ENCODE measurements at regions not wholly inside any gene's neighbourhood (a gene's known extent, or its start where the extent isn't known, plus 50 kb on each side); places are given as distances from the start of the nearest gene placed in this dataset.

GRCh38 chr4:181488926-181489325 is 754.3 kb upstream of the TENM3 start:
- Histone ChIP-seq H3K27ac (no peak overlapping the region), H3K4me3 (no peak overlapping the region), H3K36me3 (ENCODE audit: low read depth, missing control alignments) (no peaks in the 10 kb centered on the region), H3K27me3 (no peaks in the 10 kb centered on the region), H3K4me1 (no peaks in the 10 kb centered on the region), H3K9me3 (no peaks in the 10 kb centered on the region)
- TF ChIP-seq, protein P1, sequence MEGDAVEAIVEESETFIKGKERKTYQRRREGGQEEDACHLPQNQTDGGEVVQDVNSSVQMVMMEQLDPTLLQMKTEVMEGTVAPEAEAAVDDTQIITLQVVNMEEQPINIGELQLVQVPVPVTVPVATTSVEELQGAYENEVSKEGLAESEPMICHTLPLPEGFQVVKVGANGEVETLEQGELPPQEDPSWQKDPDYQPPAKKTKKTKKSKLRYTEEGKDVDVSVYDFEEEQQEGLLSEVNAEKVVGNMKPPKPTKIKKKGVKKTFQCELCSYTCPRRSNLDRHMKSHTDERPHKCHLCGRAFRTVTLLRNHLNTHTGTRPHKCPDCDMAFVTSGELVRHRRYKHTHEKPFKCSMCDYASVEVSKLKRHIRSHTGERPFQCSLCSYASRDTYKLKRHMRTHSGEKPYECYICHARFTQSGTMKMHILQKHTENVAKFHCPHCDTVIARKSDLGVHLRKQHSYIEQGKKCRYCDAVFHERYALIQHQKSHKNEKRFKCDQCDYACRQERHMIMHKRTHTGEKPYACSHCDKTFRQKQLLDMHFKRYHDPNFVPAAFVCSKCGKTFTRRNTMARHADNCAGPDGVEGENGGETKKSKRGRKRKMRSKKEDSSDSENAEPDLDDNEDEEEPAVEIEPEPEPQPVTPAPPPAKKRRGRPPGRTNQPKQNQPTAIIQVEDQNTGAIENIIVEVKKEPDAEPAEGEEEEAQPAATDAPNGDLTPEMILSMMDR (IDR thresholded peaks at IDR 0.05), result no peak
- no peak for DNase-seq
- intact Hi-C loops (cut with DNase I; ENCODE audit: low total_unique reads), result no loop called here

- intact Hi-C loops (cut with DNase I; ENCODE audit: low total_unique reads), result no loop called here
- H3K27ac ChIP-seq, result no peak overlapping the region
- no peaks in the 10 kb centered on the region for H3K9me3 ChIP-seq
- H3K36me3 ChIP-seq (ENCODE audit: low read depth, missing control alignments), result no peaks in the 10 kb centered on the region
- WGBS, 2 donors, result 87 to 96% methylated on average over 1 of the region's 1 CpG
- H3K4me3 ChIP-seq, result no peak overlapping the region
- TF ChIP-seq, protein P1 (IDR thresholded peaks at IDR 0.05), result no peak
- TF ChIP-seq POLR2A (IDR thresholded peaks at IDR 0.05), result no peak
- no peaks in the 10 kb centered on the region for H3K27me3 ChIP-seq
- DNase-seq, result no peak
- no peaks in the 10 kb centered on the region for H3K4me1 ChIP-seq
Measured at GRCh38 chr4:181498148-181498547, 745.1 kb upstream of the TENM3 start.

DNA sequence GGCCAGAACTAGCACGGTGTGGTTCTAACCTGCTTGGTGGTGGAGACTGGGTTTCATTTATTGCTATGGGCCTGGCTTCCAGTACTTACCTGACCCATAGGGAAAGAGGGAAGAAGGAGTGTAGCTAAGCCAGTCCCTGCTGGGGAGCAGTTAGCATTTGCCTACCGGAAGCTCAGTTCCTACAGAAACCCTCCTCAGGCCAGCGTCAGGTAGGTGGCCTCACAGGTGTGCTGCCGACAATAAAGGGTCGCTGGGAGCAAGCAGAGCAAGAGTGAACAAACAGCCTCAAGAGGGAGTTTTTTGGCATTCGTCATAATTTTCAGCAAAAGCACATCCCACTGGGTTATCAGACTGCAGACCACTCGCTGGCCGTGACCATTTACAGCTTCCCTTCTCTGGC is 740.6 kb upstream of the TENM3 start:
- Histone ChIP-seq H3K4me1 (no peaks in the 10 kb centered on the region), H3K27ac (no peak overlapping the region), H3K27me3 (no peaks in the 10 kb centered on the region), H3K4me3 (no peak overlapping the region), H3K9me3 (no peaks in the 10 kb centered on the region), H3K36me3 (ENCODE audit: low read depth, missing control alignments) (no peaks in the 10 kb centered on the region)
- WGBS, 2 donors, result 86 to 92% methylated on average over 8 of the region's 8 CpGs
- intact Hi-C loops (cut with DNase I; ENCODE audit: low total_unique reads), result no loop called here
- no peak for DNase-seq
- TF ChIP-seq POLR2A (IDR thresholded peaks at IDR 0.05), result no peak
- TF ChIP-seq, protein P1 (IDR thresholded peaks at IDR 0.05), result no peak

DNA sequence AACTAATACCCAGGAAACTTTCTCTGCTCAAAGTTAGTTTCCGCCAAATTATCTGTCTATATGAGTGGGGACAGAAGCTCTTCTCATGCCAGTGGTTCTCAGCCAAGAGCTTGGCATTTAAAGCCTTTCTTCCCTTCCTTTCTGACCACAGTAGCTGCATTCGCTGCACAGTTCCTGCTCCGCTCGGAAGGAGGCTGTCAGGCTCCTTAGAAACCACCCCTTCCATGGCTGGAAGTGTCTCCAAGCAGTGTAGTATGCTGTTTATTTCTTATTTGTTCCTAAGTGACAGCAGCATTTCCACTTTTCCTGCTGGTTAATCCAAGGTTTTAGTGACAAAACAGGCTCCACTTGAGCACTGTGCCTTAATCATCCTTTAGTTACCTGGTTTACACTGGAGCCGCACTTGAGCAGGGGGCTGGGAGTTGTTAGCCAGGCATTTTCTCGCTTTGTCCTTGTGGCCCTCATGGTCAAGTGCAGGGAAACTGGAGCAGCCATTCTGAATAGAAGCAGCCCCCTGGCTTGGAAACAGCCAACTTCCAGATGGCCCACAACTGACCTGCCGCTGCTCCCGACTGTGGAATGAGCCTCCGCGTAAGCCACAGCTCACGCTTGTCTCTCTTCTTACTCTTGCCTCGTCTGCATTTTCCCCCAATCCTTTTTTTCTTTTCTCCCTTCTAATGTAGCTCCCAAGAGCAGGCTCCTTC is 739.4 kb upstream of the TENM3 start:
- no peak for DNase-seq
- H3K27me3 ChIP-seq, result no peaks in the 10 kb centered on the region
- no peaks in the 10 kb centered on the region for H3K4me1 ChIP-seq
- no peaks in the 10 kb centered on the region for H3K36me3 ChIP-seq (ENCODE audit: low read depth, missing control alignments)
- intact Hi-C loops (cut with DNase I; ENCODE audit: low total_unique reads), result no loop called here
- H3K27ac ChIP-seq, result no peak overlapping the region
- no peak for TF ChIP-seq POLR2A (IDR thresholded peaks at IDR 0.05)
- TF ChIP-seq, protein P1 (IDR thresholded peaks at IDR 0.05), result no peak
- no peaks in the 10 kb centered on the region for H3K9me3 ChIP-seq
- H3K4me3 ChIP-seq, result no peak overlapping the region
- WGBS, 2 donors, result 48 to 59% methylated on average over 12 of the region's 12 CpGs

DNA sequence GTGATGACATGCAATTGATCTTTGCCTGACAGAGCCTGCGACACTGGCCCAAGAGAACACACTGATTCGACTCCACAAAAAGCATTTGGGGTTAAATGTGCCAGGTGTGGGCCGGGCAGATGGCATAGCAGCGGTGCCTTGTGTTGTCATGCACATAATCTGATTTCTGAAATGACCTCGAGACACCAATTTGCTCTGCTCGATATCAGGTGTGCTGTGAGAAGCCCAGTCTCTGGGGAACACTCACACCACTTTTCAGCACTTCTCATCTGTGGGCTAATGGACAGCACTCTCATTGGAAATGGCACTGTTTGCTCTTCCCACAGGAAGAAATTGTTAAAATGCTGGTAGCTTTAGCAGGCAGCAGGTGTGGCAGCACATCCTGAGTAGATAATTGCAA is 738.3 kb upstream of the TENM3 start:
- 75 to 83% methylated on average over 6 of the region's 6 CpGs for WGBS, 2 donors
- H3K27me3 ChIP-seq, result no peaks in the 10 kb centered on the region
- H3K4me1 ChIP-seq, result no peaks in the 10 kb centered on the region
- no peak for DNase-seq
- no peak overlapping the region for H3K27ac ChIP-seq
- intact Hi-C loops (cut with DNase I; ENCODE audit: low total_unique reads), result no loop called here
- no peak overlapping the region for H3K4me3 ChIP-seq
- no peak for TF ChIP-seq POLR2A (IDR thresholded peaks at IDR 0.05)
- TF ChIP-seq, protein P1 (IDR thresholded peaks at IDR 0.05), result no peak
- H3K9me3 ChIP-seq, result no peaks in the 10 kb centered on the region
- no peaks in the 10 kb centered on the region for H3K36me3 ChIP-seq (ENCODE audit: low read depth, missing control alignments)
